ENCODE measurements at regions not wholly inside any gene's neighbourhood (a gene's known extent, or its start where the extent isn't known, plus 50 kb on each side); places are given as distances from the start of the nearest gene placed in this dataset.

DNA sequence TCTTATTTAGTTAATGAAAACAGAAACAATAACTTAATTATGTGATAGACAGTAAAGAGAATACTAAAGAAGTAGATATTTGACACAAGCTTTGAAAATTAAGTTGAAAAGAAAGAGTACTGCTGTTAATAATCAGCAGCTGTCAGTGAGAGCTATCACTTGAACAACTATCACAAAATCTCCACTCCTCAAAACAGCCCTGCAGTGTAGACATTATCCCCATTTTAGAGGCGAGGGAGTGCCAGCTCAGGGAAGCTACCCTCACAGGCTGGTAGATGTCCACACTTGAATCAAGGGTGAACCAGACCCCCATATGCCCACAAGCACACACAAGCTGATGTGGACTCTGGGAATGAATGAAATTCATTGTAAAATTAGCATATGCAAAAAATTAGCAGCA is 248.8 kb downstream of the RHOU start:
- H3K27me3 ChIP-seq (ENCODE audit: insufficient read depth, low read depth, low read length), result no peaks in the 10 kb centered on the region
- no peak overlapping the region for H2AFZ ChIP-seq (ENCODE audit: low read depth, low read length)
- H3K9ac ChIP-seq (ENCODE audit: low read length), result no peak overlapping the region
- no peaks in the 10 kb centered on the region for H3K9me3 ChIP-seq (ENCODE audit: low read length)
- TF ChIP-seq, protein P1, sequence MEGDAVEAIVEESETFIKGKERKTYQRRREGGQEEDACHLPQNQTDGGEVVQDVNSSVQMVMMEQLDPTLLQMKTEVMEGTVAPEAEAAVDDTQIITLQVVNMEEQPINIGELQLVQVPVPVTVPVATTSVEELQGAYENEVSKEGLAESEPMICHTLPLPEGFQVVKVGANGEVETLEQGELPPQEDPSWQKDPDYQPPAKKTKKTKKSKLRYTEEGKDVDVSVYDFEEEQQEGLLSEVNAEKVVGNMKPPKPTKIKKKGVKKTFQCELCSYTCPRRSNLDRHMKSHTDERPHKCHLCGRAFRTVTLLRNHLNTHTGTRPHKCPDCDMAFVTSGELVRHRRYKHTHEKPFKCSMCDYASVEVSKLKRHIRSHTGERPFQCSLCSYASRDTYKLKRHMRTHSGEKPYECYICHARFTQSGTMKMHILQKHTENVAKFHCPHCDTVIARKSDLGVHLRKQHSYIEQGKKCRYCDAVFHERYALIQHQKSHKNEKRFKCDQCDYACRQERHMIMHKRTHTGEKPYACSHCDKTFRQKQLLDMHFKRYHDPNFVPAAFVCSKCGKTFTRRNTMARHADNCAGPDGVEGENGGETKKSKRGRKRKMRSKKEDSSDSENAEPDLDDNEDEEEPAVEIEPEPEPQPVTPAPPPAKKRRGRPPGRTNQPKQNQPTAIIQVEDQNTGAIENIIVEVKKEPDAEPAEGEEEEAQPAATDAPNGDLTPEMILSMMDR (IDR thresholded peaks at IDR 0.05; ENCODE audit: poor library complexity, severe bottlenecking), result no peak
- TF ChIP-seq TAF1 (IDR thresholded peaks at IDR 0.05; ENCODE audit: low read depth), result no peak
- no peak for TF ChIP-seq RAD21 (conservative IDR thresholded peaks at IDR 0.05)
- TF ChIP-seq EZH2 (IDR thresholded peaks at IDR 0.05; ENCODE audit: borderline replicate concordance, insufficient read depth, low read length, poor library complexity, severe bottlenecking), result no peak
- no peak for TF ChIP-seq SMC3 (conservative IDR thresholded peaks at IDR 0.05; ENCODE audit: poor library complexity)
- no peak for TF ChIP-seq MXI1 (conservative IDR thresholded peaks at IDR 0.05; ENCODE audit: poor library complexity, severe bottlenecking)
- TF ChIP-seq, protein P2, sequence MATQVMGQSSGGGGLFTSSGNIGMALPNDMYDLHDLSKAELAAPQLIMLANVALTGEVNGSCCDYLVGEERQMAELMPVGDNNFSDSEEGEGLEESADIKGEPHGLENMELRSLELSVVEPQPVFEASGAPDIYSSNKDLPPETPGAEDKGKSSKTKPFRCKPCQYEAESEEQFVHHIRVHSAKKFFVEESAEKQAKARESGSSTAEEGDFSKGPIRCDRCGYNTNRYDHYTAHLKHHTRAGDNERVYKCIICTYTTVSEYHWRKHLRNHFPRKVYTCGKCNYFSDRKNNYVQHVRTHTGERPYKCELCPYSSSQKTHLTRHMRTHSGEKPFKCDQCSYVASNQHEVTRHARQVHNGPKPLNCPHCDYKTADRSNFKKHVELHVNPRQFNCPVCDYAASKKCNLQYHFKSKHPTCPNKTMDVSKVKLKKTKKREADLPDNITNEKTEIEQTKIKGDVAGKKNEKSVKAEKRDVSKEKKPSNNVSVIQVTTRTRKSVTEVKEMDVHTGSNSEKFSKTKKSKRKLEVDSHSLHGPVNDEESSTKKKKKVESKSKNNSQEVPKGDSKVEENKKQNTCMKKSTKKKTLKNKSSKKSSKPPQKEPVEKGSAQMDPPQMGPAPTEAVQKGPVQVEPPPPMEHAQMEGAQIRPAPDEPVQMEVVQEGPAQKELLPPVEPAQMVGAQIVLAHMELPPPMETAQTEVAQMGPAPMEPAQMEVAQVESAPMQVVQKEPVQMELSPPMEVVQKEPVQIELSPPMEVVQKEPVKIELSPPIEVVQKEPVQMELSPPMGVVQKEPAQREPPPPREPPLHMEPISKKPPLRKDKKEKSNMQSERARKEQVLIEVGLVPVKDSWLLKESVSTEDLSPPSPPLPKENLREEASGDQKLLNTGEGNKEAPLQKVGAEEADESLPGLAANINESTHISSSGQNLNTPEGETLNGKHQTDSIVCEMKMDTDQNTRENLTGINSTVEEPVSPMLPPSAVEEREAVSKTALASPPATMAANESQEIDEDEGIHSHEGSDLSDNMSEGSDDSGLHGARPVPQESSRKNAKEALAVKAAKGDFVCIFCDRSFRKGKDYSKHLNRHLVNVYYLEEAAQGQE (IDR thresholded peaks at IDR 0.05; ENCODE audit: borderline replicate concordance), result no peak
- no peak for TF ChIP-seq POLR2AphosphoS5 (IDR thresholded peaks at IDR 0.05)
- TF ChIP-seq EP300 (conservative IDR thresholded peaks at IDR 0.05; ENCODE audit: poor library complexity, severe bottlenecking), result no peak
- H3K4me2 ChIP-seq (ENCODE audit: low read length), result no peak overlapping the region
- H4K20me1 ChIP-seq (ENCODE audit: insufficient read depth), result no peaks in the 10 kb centered on the region
- no peaks in the 10 kb centered on the region for H3K79me2 ChIP-seq (replicated peaks; ENCODE audit: insufficient read depth, low read length)
- H3K27ac ChIP-seq (ENCODE audit: low read length), result no peak overlapping the region
- no peak overlapping the region for H3K4me3 ChIP-seq (ENCODE audit: low read length)
- H3F3A ChIP-seq (ENCODE audit: insufficient read depth, low read length, poor library complexity, severe bottlenecking), result no peaks in the 10 kb centered on the region
- H3K36me3 ChIP-seq (ENCODE audit: insufficient read depth, low read length), result no peaks in the 10 kb centered on the region
- H3K9me2 ChIP-seq (ENCODE audit: insufficient read depth, low read length), result no peaks in the 10 kb centered on the region

DNA sequence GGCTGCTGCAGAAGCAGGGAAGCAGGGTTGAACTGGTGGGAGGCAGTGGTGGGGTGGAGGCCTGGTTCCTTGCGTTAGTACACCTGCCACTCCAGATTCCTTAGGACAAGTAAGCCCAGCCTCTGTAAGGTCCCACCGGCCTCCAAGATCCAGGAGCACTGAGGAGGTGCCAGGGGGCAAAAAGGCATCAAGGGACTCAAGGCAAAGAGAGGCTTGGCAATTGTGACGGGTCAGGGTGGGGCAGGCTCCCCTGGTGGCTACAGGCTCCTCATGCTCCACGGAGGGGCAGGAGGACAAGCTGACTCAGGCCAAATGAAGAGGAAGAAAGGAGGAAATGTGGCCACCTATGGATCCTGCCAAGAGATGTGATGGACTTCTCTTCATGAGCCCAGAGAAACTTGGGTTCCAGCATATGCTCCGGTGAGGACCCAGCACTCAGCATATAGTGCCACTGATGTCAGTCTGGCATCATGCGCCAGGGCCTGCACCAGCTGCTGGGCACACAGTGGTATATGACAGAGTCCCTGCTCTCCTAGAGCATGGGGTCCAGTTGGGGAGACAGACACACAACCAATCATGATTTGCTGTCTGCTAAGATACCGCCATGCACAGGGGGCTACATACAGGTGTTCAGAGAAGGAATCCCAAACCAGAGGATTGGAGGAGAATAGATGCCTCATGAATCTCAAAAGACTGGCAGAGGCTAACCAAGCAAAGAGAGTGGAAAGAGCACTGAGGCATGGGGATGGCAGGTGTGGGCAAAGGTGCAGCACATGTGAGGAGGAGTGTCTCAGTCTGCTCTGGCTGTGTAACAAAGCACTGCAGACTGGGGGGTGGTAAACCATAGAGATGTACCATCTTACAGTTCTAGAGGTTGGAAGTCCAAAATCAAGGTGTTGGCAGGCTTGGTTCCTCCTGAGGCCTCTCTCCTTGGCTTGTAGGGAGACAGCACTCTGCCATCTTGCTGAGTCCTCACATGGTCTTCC is 249.7 kb downstream of the RHOU start:
- no peaks in the 10 kb centered on the region for H3F3A ChIP-seq (ENCODE audit: insufficient read depth, low read length, poor library complexity, severe bottlenecking)
- no peaks in the 10 kb centered on the region for H3K9me3 ChIP-seq (ENCODE audit: low read length)
- no peak overlapping the region for H3K9ac ChIP-seq (ENCODE audit: low read length)
- TF ChIP-seq MXI1 (conservative IDR thresholded peaks at IDR 0.05; ENCODE audit: poor library complexity, severe bottlenecking) (no peak), TAF1 (IDR thresholded peaks at IDR 0.05; ENCODE audit: low read depth) (no peak), SMC3 (conservative IDR thresholded peaks at IDR 0.05; ENCODE audit: poor library complexity) (no peak), POLR2AphosphoS5 (IDR thresholded peaks at IDR 0.05) (no peak), EP300 (conservative IDR thresholded peaks at IDR 0.05; ENCODE audit: poor library complexity, severe bottlenecking) (no peak), RAD21 (conservative IDR thresholded peaks at IDR 0.05) (no peak), EZH2 (IDR thresholded peaks at IDR 0.05; ENCODE audit: borderline replicate concordance, insufficient read depth, low read length, poor library complexity, severe bottlenecking) (no peak)
- TF ChIP-seq, protein P2 (IDR thresholded peaks at IDR 0.05; ENCODE audit: borderline replicate concordance), result no peak
- TF ChIP-seq, protein P1 (IDR thresholded peaks at IDR 0.05; ENCODE audit: poor library complexity, severe bottlenecking), result no peak
- H4K20me1 ChIP-seq (ENCODE audit: insufficient read depth), result no peaks in the 10 kb centered on the region
- no peak overlapping the region for H3K4me2 ChIP-seq (ENCODE audit: low read length)
- no peaks in the 10 kb centered on the region for H3K9me2 ChIP-seq (ENCODE audit: insufficient read depth, low read length)
- H2AFZ ChIP-seq (ENCODE audit: low read depth, low read length), result no peak overlapping the region
- H3K4me3 ChIP-seq (ENCODE audit: low read length), result no peak overlapping the region
- no peaks in the 10 kb centered on the region for H3K27me3 ChIP-seq (ENCODE audit: insufficient read depth, low read depth, low read length)
- H3K36me3 ChIP-seq (ENCODE audit: insufficient read depth, low read length), result no peaks in the 10 kb centered on the region
- no peaks in the 10 kb centered on the region for H3K79me2 ChIP-seq (replicated peaks; ENCODE audit: insufficient read depth, low read length)
- H3K27ac ChIP-seq (ENCODE audit: low read length), result no peak overlapping the region
